Spinal cord (tissue), 9 donors: ENCODE measurements at regions not wholly inside any gene's neighbourhood (a gene's known extent, or its start where the extent isn't known, plus 50 kb on each side); places are given as distances from the start of the nearest gene placed in this dataset.
"Not testable (repeated sequence)": the region's sequence is repeated elsewhere in the genome, so short reads cannot be mapped to it uniquely, and the experiment has no call there.

ENCODE experiments used
- DNase-seq, 6 donors: peaks; one replicate each; pipeline versions ENCODE4 v3.0.0 to v3.0.0-alpha.2; 2013 to 2015; ENCODE audit warnings: low spot score in 6 of 6, low read depth in 4 of 6
- H3K27ac ChIP-seq: one replicate; pipeline ENCODE4 v1.5.1; 2013; ENCODE audit warnings: low read depth, low read length, control low read depth
- H3K27me3 ChIP-seq: one replicate; pipeline ENCODE4 v1.6.1; 2013; ENCODE audit warnings: low read length; ENCODE audit not compliant: control insufficient read depth, insufficient read depth
- H3K36me3 ChIP-seq: one replicate; pipeline ENCODE4 v1.6.1; 2013; ENCODE audit warnings: low read length; ENCODE audit not compliant: control insufficient read depth, insufficient read depth
- H3K4me1 ChIP-seq: one replicate; pipeline ENCODE4 v1.6.1; 2013; ENCODE audit warnings: low read length; ENCODE audit not compliant: control insufficient read depth, insufficient read depth
- H3K4me3 ChIP-seq: one replicate; pipeline ENCODE4 v1.5.1; 2013; ENCODE audit warnings: low read depth, low read length, control low read depth
- H3K9me3 ChIP-seq: one replicate; pipeline ENCODE4 v1.6.1; 2013; ENCODE audit warnings: low read length; ENCODE audit not compliant: control insufficient read depth, insufficient read depth
- WGBS: methylation state at CpG from one replicate; pipeline ENCODE4 v1.1.5; 2013; ENCODE audit warnings: missing lambda C conversion rate; ENCODE audit not compliant: insufficient coverage; 5-methylcytosine and 5-hydroxymethylcytosine counted together
- donor health status: healthy.

GRCh38 chr11:38884145-38884865, 2286.3 kb upstream of the RAG2 start:
- no peak overlapping the region for H3K27ac ChIP-seq
- 92% methylated on average over 2 of the region's 6 CpGs for WGBS
- no peaks in the 10 kb centered on the region for H3K36me3 ChIP-seq
- no peak overlapping the region for H3K4me3 ChIP-seq
- H3K27me3 ChIP-seq, result no peaks in the 10 kb centered on the region
- no peaks in the 10 kb centered on the region for H3K9me3 ChIP-seq
- DNase-seq, result no peak
- H3K4me1 ChIP-seq, result no peaks in the 10 kb centered on the region

- no peaks in the 10 kb centered on the region for H3K9me3 ChIP-seq
- no peak overlapping the region for H3K4me3 ChIP-seq
- H3K36me3 ChIP-seq, result no peaks in the 10 kb centered on the region
- H3K4me1 ChIP-seq, result no peaks in the 10 kb centered on the region
- DNase-seq, result no peak
- H3K27me3 ChIP-seq, result no peaks in the 10 kb centered on the region
- no peak overlapping the region for H3K27ac ChIP-seq
- WGBS, result 80% methylated on average over 3 of the region's 3 CpGs
Measured at GRCh38 chr11:38867338-38867737, 2269.3 kb upstream of the RAG2 start.

GRCh38 chr11:38865922-38866321, 2267.9 kb upstream of the RAG2 start:
- H3K27ac ChIP-seq, result no peak overlapping the region
- WGBS, result 80% methylated on average over 1 of the region's 2 CpGs
- no peaks in the 10 kb centered on the region for H3K36me3 ChIP-seq
- H3K4me1 ChIP-seq, result no peaks in the 10 kb centered on the region
- H3K9me3 ChIP-seq, result no peaks in the 10 kb centered on the region
- no peak for DNase-seq
- H3K27me3 ChIP-seq, result no peaks in the 10 kb centered on the region
- no peak overlapping the region for H3K4me3 ChIP-seq

GRCh38 chr11:38842991-38843390, 2245.0 kb upstream of the RAG2 start:
- Histone ChIP-seq H3K9me3 (no peaks in the 10 kb centered on the region), H3K27me3 (no peaks in the 10 kb centered on the region), H3K4me1 (no peaks in the 10 kb centered on the region), H3K4me3 (no peak overlapping the region), H3K27ac (no peak overlapping the region), H3K36me3 (no peaks in the 10 kb centered on the region)
- DNase-seq, result no peak
- WGBS, result no CpG with 5 or more reads among the region's 2 CpGs

GRCh38 chr11:38839071-38839470, 2241.0 kb upstream of the RAG2 start:
- no peak for DNase-seq
- Histone ChIP-seq H3K9me3 (no peaks in the 10 kb centered on the region), H3K4me1 (no peaks in the 10 kb centered on the region), H3K27me3 (no peaks in the 10 kb centered on the region), H3K36me3 (no peaks in the 10 kb centered on the region), H3K4me3 (no peak overlapping the region), H3K27ac (no peak overlapping the region)
- WGBS, result no CpG with 5 or more reads among the region's 3 CpGs

GRCh38 chr11:38835966-38836365, 2237.9 kb upstream of the RAG2 start:
- no CpG with 5 or more reads among the region's 4 CpGs for WGBS
- H3K27ac ChIP-seq, result no peak overlapping the region
- H3K4me1 ChIP-seq, result no peaks in the 10 kb centered on the region
- H3K36me3 ChIP-seq, result no peaks in the 10 kb centered on the region
- peak in 2 of 6 donors; percentile 14 to 38 for DNase-seq
- H3K27me3 ChIP-seq, result no peaks in the 10 kb centered on the region
- no peak overlapping the region for H3K4me3 ChIP-seq
- no peaks in the 10 kb centered on the region for H3K9me3 ChIP-seq

- Histone ChIP-seq H3K27ac (no peak overlapping the region), H3K4me1 (no peaks in the 10 kb centered on the region), H3K36me3 (no peaks in the 10 kb centered on the region), H3K27me3 (no peaks in the 10 kb centered on the region), H3K9me3 (peaks cover 3% of the 10 kb centered on the region), H3K4me3 (no peak overlapping the region)
- DNase-seq, result no peak
- 73% methylated on average over 2 of the region's 3 CpGs for whole genome bisulfite sequencing
Measured at GRCh38 chr11:38824573-38824972, 2226.5 kb upstream of the RAG2 start.

- H3K4me1 ChIP-seq, H3K36me3 ChIP-seq, H3K4me3 ChIP-seq, H3K9me3 ChIP-seq, DNase-seq, H3K27ac ChIP-seq, H3K27me3 ChIP-seq: not testable (repeated sequence)
- 91% methylated on average over 8 of the region's 9 CpGs for WGBS
Measured at GRCh38 chr11:38821786-38822185, 2223.8 kb upstream of the RAG2 start.

GRCh38 chr11:38819981-38820380, 2221.9 kb upstream of the RAG2 start:
- H3K4me3 ChIP-seq, result no peak overlapping the region
- DNase-seq, result no peak
- H3K9me3 ChIP-seq, result peaks cover 1% of the 10 kb centered on the region
- no CpG with 5 or more reads among the region's 1 CpG for WGBS
- H3K4me1 ChIP-seq, result no peaks in the 10 kb centered on the region
- no peaks in the 10 kb centered on the region for H3K36me3 ChIP-seq
- H3K27me3 ChIP-seq, result no peaks in the 10 kb centered on the region
- H3K27ac ChIP-seq, result no peak overlapping the region

GRCh38 chr11:38818720-38819119, 2220.7 kb upstream of the RAG2 start:
- DNase-seq, result no peak
- no peak overlapping the region for H3K4me3 ChIP-seq
- H3K4me1 ChIP-seq, result no peaks in the 10 kb centered on the region
- no peaks in the 10 kb centered on the region for H3K27me3 ChIP-seq
- H3K9me3 ChIP-seq, result no peaks in the 10 kb centered on the region
- H3K36me3 ChIP-seq, result no peaks in the 10 kb centered on the region
- H3K27ac ChIP-seq, result no peak overlapping the region
